ENCODE measurements at regions not wholly inside any gene's neighbourhood (a gene's known extent, or its start where the extent isn't known, plus 50 kb on each side); places are given as distances from the start of the nearest gene placed in this dataset.

DNA sequence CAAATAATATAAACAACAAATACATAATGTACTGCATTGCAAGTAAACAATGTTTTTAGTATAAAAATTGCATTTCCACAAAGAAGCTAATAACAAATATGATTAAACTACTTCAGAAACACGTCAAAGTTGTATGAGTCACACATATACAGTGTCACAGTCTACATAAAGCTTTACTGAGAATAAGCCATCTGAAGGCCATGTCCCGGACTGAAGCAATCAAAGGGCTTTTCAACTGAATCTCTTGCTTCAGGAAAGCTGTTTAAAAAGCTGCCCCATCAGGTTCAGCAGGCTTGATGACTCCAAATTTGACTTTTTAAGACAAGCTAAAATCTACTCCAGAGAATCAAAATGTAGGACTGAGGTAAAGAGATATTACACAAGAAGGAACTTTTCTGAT is 1476.8 kb downstream of the ADGRL3 start:
- TF ChIP-seq POLR2AphosphoS5 (IDR thresholded peaks at IDR 0.05), result no peak
- TF ChIP-seq, protein P1, sequence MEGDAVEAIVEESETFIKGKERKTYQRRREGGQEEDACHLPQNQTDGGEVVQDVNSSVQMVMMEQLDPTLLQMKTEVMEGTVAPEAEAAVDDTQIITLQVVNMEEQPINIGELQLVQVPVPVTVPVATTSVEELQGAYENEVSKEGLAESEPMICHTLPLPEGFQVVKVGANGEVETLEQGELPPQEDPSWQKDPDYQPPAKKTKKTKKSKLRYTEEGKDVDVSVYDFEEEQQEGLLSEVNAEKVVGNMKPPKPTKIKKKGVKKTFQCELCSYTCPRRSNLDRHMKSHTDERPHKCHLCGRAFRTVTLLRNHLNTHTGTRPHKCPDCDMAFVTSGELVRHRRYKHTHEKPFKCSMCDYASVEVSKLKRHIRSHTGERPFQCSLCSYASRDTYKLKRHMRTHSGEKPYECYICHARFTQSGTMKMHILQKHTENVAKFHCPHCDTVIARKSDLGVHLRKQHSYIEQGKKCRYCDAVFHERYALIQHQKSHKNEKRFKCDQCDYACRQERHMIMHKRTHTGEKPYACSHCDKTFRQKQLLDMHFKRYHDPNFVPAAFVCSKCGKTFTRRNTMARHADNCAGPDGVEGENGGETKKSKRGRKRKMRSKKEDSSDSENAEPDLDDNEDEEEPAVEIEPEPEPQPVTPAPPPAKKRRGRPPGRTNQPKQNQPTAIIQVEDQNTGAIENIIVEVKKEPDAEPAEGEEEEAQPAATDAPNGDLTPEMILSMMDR (IDR thresholded peaks at IDR 0.05), result no peak
- no peak for TF ChIP-seq EP300 (IDR thresholded peaks at IDR 0.05)
